MM.1S (cell line): ENCODE measurements at regions not wholly inside any gene's neighbourhood (a gene's known extent, or its start where the extent isn't known, plus 50 kb on each side); places are given as distances from the start of the nearest gene placed in this dataset.

Experiments
- CTCF ChIP-seq: fragments of 300-600 bp; sonication (generic); IDR thresholded peaks from 2 replicates; pipeline ENCODE4 v1.5.1; 2016; ENCODE audit warnings: antibody characterized with exemption, low read length, mixed read lengths
- EZH2phosphoT487 ChIP-seq: fragments of 300-600 bp; sonication (generic); IDR thresholded peaks from 2 replicates; pipeline ENCODE4 v1.6.1; 2018; ENCODE audit warnings: antibody characterized with exemption, low read length

DNA sequence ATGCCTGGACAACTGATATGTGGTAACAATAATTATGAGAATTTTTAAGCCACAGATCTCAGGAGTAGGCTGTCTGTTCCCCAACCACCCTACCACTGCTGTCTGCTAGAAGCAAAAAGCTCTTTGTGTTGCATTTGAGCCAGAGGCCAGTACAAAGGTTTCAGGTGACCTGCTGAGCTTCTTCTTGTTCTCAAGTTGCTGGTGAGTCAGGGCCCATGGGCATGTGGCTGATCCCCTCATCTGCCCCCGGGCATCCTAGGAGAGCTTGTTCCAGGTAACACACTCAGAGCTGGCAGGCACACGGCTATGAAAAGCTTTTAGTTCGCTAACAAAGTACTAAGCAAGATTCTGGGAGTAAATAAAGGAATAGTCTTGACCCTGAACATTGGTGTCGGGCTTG, 285.3 kb downstream of the CDC5L start:
- no peak for TF ChIP-seq CTCF
- TF ChIP-seq EZH2phosphoT487: no peak
